PC-3 (cell line): ENCODE measurements at regions not wholly inside any gene's neighbourhood (a gene's known extent, or its start where the extent isn't known, plus 50 kb on each side); places are given as distances from the start of the nearest gene placed in this dataset.

Experiments
- CTCF ChIP-seq: fragments of 300-600 bp; sonication (generic); conservative IDR thresholded peaks from 2 replicates; pipeline ENCODE4 v1.5.1; 2017; ENCODE audit warnings: antibody characterized with exemption, low read depth, mild to moderate bottlenecking, low read length
- EZH2 ChIP-seq: fragments of 300-600 bp; sonication (generic); IDR thresholded peaks from one replicate; pipeline ENCODE4 v1.6.1; 2017; ENCODE audit warnings: antibody characterized with exemption, mild to moderate bottlenecking, low read length; ENCODE audit not compliant: unreplicated experiment
- EZH2phosphoT487 ChIP-seq: fragments of 300-600 bp; sonication (generic); IDR thresholded peaks from 2 replicates; pipeline ENCODE4 v1.6.1; 2018; ENCODE audit warnings: mild to moderate bottlenecking, antibody characterized with exemption, low read length, borderline replicate concordance

- TF ChIP-seq CTCF (no peak), EZH2 (no peak), EZH2phosphoT487 (no peak)
Observed at GRCh38 chr10:16182688-16183087, 254.1 kb upstream of the PTER start.
